OCI-M1 (cell line): ENCODE measurements at regions not wholly inside any gene's neighbourhood (a gene's known extent, or its start where the extent isn't known, plus 50 kb on each side); places are given as distances from the start of the nearest gene placed in this dataset.
"Not testable (repeated sequence)": the region's sequence is repeated elsewhere in the genome, so short reads cannot be mapped to it uniquely, and the experiment has no call there.

Experiments
- DNase-seq: peaks from one replicate; lab custom pipeline; 2025; lab: John Stamatoyannopoulos, UW

DNA sequence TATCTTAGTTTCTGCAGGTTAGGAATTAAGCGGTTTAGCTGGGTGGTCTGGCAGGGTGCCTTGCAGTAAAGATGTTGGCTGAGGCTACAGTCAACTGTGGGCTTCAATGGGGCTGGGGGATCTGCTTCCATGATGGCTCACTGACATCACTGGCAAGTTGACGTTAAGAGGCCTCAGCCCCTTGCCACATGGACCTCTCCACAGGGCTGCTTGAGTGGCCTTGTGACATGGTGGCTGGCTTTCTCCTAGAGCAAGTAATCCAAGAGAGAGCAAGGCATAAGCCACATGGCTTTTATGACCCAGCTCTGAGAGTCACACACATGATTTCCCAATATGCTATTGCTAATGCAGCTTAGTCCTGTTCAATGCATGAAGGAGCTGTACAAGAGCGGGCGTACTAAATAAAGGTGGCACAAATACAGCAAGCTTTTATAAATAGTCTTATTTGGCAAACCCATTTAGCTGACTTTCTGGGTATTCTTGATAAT lies 109.1 kb downstream of the SEPTIN7 start:
- DNase-seq, result no peak

GRCh38 chr7:35910621-35911020 lies 109.8 kb downstream of the SEPTIN7 start:
- DNase-seq, result not testable (repeated sequence)

DNA sequence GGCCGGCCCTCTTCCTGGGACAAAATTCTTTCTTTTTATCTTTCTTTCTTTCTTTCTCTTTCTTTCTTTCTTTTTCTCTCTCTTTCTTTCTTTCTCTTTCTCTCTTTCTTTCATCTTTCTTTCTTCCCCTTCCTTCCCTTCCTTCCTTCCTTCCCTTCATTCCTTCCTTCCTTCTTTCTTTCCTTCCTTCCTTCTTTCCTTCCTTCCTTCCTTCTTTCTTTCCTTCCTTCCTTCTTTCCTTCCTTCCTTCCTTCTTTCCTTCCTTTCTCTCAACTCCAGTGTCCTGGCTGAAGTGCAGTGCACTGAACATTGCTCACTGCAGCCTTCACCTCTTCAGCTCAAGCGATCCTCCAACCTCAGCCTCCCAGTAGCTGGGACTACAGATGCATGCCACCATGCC lies 112.5 kb downstream of the SEPTIN7 start:
- DNase-seq, result not testable (repeated sequence)

DNA sequence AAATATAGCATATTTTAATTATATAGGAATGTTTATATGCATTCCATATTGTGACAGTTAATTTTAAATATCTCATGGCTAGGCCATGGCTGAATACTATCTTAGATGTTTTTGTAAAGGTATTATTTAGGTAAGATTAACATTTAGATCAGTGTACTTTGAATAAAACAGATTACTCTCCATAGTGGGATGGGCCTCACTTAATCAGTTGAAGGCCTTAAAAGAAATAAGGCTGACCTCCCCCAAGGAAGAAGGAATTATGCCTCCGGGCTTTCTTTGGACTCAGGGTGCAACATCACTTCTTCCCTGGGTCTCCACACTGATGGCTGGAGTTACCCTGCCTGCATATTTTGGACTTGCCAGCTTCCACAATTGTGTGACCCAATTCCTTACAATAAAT lies 113.4 kb downstream of the SEPTIN7 start:
- DNase-seq, result not testable (repeated sequence)

DNA sequence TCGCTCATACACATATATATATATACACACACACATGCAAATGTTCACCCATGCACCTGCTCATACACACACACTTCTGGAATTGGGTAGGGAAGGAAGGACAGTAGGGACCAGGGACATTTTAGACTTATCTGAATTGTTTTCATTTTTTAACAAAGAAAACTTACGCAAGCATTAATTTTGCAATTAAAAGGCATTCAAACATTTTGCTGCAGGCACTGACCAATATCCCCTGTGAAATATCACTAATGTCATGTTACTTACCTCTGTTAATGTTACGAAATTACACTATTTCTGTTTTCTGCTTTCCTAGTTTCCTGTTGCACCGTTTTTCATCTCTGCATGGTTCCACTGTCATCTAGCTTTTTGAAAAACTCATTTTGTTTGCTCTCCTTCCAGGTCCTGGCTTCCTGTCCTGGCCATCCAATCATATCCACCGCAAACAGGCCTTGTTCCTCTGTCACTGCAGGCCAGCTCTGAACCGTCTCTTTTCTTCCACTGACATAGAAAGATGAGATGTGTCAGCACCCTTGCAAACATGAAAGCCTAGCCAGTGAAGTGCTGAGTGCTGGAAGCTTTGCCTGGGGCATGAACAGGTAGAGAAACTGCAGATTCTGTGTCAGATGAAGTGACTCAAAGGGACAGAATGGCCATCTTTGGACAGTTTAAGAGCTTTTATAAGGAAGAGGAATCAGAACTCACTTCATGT lies 114.5 kb downstream of the SEPTIN7 start:
- not testable (repeated sequence) for DNase-seq

- DNase-seq, result not testable (repeated sequence)
These were observed 117.4 kb downstream of the SEPTIN7 start for GRCh38 chr7:35918217-35918616.

DNA sequence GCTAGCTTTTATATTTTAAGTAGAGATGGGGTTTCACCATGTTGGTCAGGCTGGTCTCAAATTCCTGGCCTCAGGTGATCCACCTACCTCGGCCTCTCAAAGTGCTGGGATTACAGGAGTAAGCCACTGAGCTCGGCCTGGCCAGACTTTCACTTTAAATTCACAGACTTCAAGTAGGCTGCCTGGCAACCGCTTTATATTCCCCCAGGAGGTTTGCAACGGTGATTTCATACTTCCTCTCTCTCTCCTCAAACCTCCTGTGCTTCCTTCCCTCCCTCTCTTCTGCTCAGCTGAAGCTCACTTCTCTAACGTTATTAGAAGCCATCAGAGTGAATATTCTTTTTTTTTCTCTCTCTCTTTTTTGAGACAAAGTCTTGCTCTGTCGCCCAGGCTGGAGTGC lies 118.8 kb downstream of the SEPTIN7 start:
- DNase-seq, result peak; percentile 2

- not testable (repeated sequence) for DNase-seq
These were observed 120.5 kb downstream of the SEPTIN7 start for GRCh38 chr7:35921338-35921737.

- DNase-seq, result not testable (repeated sequence)
These were observed 123.8 kb downstream of the SEPTIN7 start for GRCh38 chr7:35924668-35925067.

DNA sequence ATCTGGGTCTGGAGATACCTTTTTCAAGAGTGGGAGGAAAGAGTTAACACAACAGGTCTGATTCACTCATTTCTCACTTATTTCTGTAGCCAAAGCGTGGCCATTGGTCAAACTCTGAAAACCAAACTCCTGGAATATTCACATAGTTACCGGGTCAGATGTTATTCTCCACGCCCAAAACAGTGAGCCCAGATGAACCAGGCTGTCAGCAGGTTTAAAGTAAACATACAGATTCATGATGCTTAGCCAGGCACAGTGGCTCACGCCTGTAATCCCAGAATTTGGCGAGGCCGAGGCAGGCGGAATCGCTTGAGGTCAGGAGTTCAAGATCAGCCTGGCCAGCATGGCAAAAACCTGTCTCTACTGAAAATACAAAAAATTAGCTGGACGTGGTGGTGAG lies 126.1 kb downstream of the SEPTIN7 start:
- not testable (repeated sequence) for DNase-seq

DNA sequence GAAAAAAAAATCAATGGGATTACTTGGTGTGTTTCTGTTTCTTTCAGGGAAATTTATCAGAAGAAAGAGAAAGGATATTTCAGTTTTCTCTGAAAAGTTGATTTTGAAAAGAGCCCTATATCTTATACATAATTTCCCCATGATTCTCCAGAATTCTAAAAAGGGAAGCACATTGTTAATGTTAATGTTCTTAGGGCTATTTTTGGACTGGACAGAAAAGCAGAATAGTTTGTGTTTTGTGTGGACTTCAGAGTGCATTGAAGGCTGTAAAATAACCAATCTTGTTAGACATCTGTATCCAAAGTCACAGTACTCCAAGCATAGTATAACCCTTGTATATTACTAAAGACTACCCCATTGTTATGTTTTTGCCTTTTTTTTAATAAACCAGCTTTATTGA lies 130.3 kb downstream of the SEPTIN7 start:
- DNase-seq, result not testable (repeated sequence)

DNA sequence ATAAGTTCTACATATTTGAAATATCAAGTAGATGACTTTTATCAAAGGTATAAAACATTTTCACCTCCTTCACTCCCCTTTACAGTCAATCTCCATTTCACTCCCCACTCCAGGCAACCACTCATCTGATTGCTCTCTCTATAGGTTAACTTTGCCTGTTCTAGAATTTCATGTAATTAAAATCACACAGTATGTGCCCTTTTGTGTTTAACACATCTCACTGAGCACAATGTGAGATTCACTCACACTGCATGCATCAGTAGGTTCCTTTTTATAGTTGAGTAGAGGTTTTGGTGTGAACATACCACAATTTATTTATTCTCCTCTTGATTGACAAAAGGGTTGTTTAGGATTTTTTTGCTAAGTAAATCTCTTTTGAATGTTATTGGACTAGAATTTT lies 130.7 kb downstream of the SEPTIN7 start:
- not testable (repeated sequence) for DNase-seq

DNA sequence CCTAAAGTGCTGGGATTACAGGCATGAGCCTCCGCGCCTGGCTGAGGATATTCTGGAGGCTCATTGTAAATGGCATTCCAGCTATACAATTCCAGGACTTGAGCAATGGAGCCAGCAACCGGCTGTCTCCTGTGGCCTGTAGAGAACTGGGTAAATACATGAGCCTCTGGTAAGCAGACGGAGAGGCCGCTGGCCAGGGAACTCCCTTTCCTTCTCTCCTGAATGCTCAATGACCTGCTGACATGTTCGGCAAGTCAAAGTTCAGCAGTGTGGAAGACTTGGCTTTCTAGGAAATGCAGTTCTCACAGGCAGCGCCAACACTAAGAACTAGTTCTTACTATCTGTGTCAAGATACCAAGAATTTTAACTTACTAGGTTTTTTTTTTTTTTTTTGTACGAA lies 139.8 kb downstream of the SEPTIN7 start:
- not testable (repeated sequence) for DNase-seq

GRCh38 chr7:35945621-35946020 lies 144.8 kb downstream of the SEPTIN7 start:
- DNase-seq, result peak; percentile 6

- DNase-seq, result not testable (repeated sequence)
These were observed 154.9 kb downstream of the SEPTIN7 start for GRCh38 chr7:35955735-35956134.

DNA sequence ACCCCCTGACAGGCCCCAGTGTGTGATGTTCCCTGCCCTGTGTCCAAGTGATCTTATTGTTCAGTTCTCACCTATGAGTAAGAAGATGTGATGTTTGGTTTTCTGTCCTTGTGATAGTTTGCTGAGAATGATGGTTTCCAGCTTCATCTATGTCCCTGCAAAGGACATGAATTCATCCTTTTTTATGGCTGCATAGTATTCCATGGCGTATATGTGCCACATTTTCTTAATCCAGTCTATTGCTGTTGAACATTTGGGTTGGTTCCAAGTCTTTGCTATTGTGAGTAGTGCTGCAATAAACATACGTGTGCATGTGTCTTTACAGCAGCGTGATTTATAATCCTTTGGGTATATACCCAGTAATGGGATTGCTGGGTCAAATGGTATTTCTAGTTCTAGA lies 156.1 kb downstream of the SEPTIN7 start:
- not testable (repeated sequence) for DNase-seq

DNA sequence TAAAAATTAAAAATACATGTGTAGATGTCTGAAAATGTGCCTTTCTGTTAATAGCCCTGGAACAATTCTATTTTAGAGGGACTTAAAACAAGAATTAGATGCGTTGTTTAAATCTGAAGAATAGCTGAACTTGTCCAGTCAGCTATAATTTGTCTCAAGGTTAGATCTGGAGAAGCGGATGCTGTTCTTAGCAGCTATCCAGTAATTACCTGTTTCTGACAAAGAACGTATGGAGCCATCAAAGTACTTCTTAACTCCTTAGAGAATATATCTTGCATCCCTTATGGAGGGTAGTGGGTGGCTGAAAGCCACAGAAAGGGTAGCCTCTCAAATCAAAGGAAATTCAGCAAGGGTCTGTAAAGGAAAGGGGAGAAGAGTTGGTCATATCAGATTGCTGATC lies 160.4 kb downstream of the SEPTIN7 start:
- DNase-seq, result not testable (repeated sequence)

DNA sequence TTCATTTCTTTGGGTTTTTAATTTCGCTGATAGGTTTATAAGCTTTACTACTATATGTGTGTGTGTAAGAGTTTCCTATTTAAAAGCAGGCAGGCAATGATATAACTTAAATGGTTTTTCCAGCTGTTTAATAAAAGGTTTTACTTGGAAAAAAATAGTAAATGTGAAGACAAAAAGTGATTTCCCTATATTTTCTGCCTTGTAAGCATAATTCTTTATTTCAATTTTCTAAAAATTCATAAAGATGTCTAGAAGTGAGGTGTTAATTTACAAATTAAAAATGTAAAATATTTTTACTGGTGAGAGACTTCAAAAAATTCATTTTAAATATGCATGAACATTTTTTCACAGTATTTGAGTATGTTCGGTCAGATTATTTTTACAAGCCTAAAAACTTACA lies 161.8 kb downstream of the SEPTIN7 start:
- DNase-seq, result not testable (repeated sequence)

DNA sequence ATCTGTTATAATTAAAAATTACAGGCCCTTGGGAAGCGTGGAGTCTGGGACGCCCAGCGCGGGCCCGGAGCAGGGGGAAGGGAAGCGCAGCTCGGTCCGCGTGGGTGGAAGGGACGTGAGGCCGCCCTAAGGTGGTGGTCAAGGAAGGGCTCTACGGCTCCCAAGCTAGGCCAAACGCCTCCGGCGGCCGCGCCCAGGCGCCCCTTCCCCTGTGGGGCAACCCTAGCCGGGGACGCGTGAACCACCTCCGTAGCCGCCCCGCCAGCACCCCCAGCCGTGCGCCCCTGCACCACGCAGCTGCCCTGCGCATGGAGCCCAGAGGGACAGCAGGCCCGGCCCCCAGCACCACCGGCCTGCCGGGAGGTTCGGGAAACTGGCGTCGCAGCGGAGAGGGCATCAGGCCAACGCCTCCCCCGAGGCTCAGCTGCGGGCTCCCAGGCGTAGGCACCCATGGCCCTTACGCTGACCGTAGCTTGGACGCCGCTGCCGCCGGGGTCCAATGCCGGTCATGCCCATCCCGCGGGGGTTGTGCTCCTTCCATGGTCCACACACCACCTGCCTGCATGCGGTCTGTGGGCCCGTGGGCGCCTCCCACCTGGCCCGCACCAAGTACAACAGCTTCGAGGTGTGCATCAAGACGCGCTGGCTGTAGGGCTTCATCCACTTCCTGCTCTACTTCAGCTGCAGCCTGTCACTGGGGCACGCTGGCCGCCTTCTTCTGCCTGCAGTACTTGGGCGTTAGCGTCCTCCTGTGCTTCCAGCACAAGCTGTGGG lies 166.7 kb downstream of the SEPTIN7 start:
- no peak for DNase-seq

- no peak for DNase-seq
These were observed 167.5 kb downstream of the SEPTIN7 start for GRCh38 chr7:35968140-35968940.

- DNase-seq, result no peak
These were observed 168.2 kb downstream of the SEPTIN7 start for GRCh38 chr7:35969066-35969465.

GRCh38 chr7:35970458-35970857 lies 169.6 kb downstream of the SEPTIN7 start:
- DNase-seq, result no peak
